Endodermal cell (in vitro differentiated cells): ENCODE measurements at regions not wholly inside any gene's neighbourhood (a gene's known extent, or its start where the extent isn't known, plus 50 kb on each side); places are given as distances from the start of the nearest gene placed in this dataset.

Source experiments
- DNase-seq: peaks from one replicate; pipeline ENCODE4 v3.0.0-alpha.2; 2017
- H3K27ac ChIP-seq: 2 replicates; pipeline ENCODE4 v1.5.1; 2013; ENCODE audit warnings: mild to moderate bottlenecking, low read depth, low read length, moderate library complexity
- H3K27me3 ChIP-seq: 2 replicates; pipeline ENCODE4 v1.6.1; 2013; ENCODE audit warnings: mild to moderate bottlenecking, low read length, moderate library complexity; ENCODE audit not compliant: insufficient read depth, control insufficient read depth, poor library complexity, severe bottlenecking
- H3K36me3 ChIP-seq: 2 replicates; pipeline ENCODE4 v1.7.0; 2013; ENCODE audit warnings: mild to moderate bottlenecking, low read length, moderate library complexity; ENCODE audit not compliant: control insufficient read depth, insufficient read depth
- H3K4me1 ChIP-seq: one replicate; pipeline ENCODE4 v1.7.0; 2013; ENCODE audit warnings: low read length; ENCODE audit not compliant: control insufficient read depth, insufficient read depth
- H3K4me3 ChIP-seq: 2 replicates; pipeline ENCODE4 v1.5.1; 2013; ENCODE audit warnings: mild to moderate bottlenecking, low read length, moderate library complexity
- H3K9ac ChIP-seq: 2 replicates; pipeline ENCODE4 v1.6.1; 2013; ENCODE audit warnings: mild to moderate bottlenecking, low read length, moderate library complexity; ENCODE audit not compliant: poor library complexity, severe bottlenecking; ENCODE audit errors: extremely low read depth
- H3K9me3 ChIP-seq: 2 replicates; pipeline ENCODE4 v1.6.1; 2013; ENCODE audit warnings: mild to moderate bottlenecking, low read length, moderate library complexity; ENCODE audit not compliant: control insufficient read depth
- H3K27ac Mint-ChIP-seq: 2 replicates; pipeline ENCODE4 v1.8.0; 2020; ENCODE audit warnings: mixed read lengths
- H3K27me3 Mint-ChIP-seq: 2 replicates; pipeline ENCODE4 v1.8.0; 2021; ENCODE audit warnings: mild to moderate bottlenecking, mixed read lengths; ENCODE audit not compliant: insufficient read depth
- H3K36me3 Mint-ChIP-seq: 2 replicates; pipeline ENCODE4 v1.8.0; 2020; ENCODE audit warnings: low read depth, mixed read lengths
- H3K4me1 Mint-ChIP-seq: 2 replicates; pipeline ENCODE4 v1.8.0; 2020; ENCODE audit warnings: mixed read lengths
- H3K4me3 Mint-ChIP-seq: 2 replicates; pipeline ENCODE4 v1.8.0; 2020; ENCODE audit warnings: mild to moderate bottlenecking, moderate library complexity, mixed read lengths
- H3K9me3 Mint-ChIP-seq: 2 replicates; pipeline ENCODE4 v1.8.0; 2020; ENCODE audit warnings: mild to moderate bottlenecking, mixed read lengths
- WGBS, 2 experiments: methylation state at CpG; one replicate each; pipeline versions ENCODE4 v1.1.5 to v1.1.7; 2013; ENCODE audit warnings: missing lambda C conversion rate in 2 of 2, mixed read lengths in 1 of 2; ENCODE audit not compliant: insufficient coverage in 1 of 2, insufficient read length in 1 of 2; 5-methylcytosine and 5-hydroxymethylcytosine counted together
- TF ChIP-seq, protein P1 (sequence below): fragments of 200-600 bp; sonication (generic); conservative IDR thresholded peaks from 2 replicates; pipeline ENCODE4 v1.5.0; 2021; ENCODE audit warnings: antibody characterized with exemption, mild to moderate bottlenecking

DNA sequence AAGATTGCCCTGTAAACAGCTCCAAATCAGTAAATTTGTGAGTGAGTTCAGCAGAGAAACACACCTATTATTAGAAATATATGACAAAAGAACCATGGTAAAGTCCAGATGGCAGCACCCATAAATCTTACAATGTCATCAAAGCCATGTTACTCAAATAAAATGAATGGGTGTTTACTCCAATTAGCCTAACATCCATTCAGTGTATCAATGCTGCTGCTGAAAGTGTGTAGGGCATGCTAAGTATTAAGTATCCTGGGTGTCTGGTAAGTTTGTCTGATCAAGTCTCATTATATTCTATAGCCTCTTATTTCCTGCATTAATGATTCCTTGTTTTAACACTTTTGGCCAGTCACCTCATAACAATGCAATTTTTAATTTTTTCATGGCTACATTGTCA, 185.5 kb upstream of the STEAP4 start:
- Histone ChIP-seq H3K27me3 (no peaks in the 10 kb centered on the region), H3K4me1 (peaks cover 7% of the 10 kb centered on the region), H3K9me3 (no peaks in the 10 kb centered on the region), H3K9ac (no peak overlapping the region), H3K36me3 (no peaks in the 10 kb centered on the region), H3K27ac (no peak overlapping the region), H3K4me3 (no peak overlapping the region)
- Mint-ChIP-seq H3K36me3 (no peaks in the 10 kb centered on the region), H3K4me1 (peaks cover 35% of the 10 kb centered on the region), H3K4me3 (no peak overlapping the region), H3K27ac (no peak overlapping the region), H3K9me3 (no peaks in the 10 kb centered on the region), H3K27me3 (no peaks in the 10 kb centered on the region)
- TF ChIP-seq, protein P1, sequence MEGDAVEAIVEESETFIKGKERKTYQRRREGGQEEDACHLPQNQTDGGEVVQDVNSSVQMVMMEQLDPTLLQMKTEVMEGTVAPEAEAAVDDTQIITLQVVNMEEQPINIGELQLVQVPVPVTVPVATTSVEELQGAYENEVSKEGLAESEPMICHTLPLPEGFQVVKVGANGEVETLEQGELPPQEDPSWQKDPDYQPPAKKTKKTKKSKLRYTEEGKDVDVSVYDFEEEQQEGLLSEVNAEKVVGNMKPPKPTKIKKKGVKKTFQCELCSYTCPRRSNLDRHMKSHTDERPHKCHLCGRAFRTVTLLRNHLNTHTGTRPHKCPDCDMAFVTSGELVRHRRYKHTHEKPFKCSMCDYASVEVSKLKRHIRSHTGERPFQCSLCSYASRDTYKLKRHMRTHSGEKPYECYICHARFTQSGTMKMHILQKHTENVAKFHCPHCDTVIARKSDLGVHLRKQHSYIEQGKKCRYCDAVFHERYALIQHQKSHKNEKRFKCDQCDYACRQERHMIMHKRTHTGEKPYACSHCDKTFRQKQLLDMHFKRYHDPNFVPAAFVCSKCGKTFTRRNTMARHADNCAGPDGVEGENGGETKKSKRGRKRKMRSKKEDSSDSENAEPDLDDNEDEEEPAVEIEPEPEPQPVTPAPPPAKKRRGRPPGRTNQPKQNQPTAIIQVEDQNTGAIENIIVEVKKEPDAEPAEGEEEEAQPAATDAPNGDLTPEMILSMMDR = no peak
- DNase-seq = no peak

DNA sequence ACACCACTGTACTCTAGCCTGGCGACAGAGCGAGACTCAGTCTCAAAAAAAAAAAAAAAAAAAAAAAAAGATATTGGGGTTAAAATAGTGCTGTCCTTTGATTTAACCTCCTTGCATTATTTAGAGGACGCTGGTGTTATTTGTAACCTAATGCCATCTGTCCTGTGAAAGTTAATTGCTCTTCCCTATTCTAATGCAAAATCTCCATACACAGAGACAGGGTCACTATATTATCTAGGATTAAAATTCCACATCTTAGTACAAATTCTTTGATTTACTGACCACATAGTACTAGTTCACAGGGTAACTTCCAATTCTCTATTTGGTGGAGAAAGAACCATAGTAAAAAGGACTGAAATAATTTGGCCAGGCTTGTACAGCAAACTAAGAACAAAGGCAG, 184.2 kb upstream of the STEAP4 start:
- Mint-ChIP-seq H3K9me3 (no peaks in the 10 kb centered on the region), H3K27ac (no peak overlapping the region), H3K4me1 (peaks cover 22% of the 10 kb centered on the region), H3K36me3 (no peaks in the 10 kb centered on the region), H3K27me3 (no peaks in the 10 kb centered on the region), H3K4me3 (no peak overlapping the region)
- Histone ChIP-seq H3K4me3 (no peak overlapping the region), H3K27me3 (no peaks in the 10 kb centered on the region), H3K36me3 (no peaks in the 10 kb centered on the region), H3K9me3 (no peaks in the 10 kb centered on the region), H3K9ac (no peak overlapping the region), H3K4me1 (peaks cover 7% of the 10 kb centered on the region), H3K27ac (no peak overlapping the region)
- TF ChIP-seq, protein P1 = no peak
- WGBS, 2 experiments = 60 to 67% methylated on average over 1 of the region's 3 CpGs
- no peak for DNase-seq

DNA sequence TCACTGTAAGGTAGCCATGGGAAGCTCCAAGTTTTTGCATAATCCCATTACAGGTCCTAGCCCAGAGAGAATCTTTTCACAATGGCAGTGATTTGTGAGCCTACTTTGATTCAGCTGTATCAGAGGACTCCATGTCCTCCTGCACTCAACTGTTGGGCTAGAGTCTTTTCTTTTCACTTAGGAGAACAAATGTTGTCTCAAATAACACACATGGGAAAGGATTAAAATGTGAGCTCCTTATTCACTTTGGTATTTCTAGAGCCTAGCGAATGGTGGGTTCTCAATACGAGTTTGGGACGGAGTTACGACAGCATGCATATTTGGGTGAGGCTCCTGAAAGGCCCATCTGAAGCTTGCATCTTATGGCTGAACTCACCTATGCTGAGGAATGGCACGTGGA, 183.5 kb upstream of the STEAP4 start:
- H3K36me3 Mint-ChIP-seq = no peaks in the 10 kb centered on the region
- no peak overlapping the region for H3K4me3 ChIP-seq
- H3K27me3 Mint-ChIP-seq = no peaks in the 10 kb centered on the region
- H3K27me3 ChIP-seq = no peaks in the 10 kb centered on the region
- no peaks in the 10 kb centered on the region for H3K9me3 Mint-ChIP-seq
- peaks cover 19% of the 10 kb centered on the region for H3K4me1 Mint-ChIP-seq
- no peak overlapping the region for H3K27ac Mint-ChIP-seq
- H3K9me3 ChIP-seq = no peaks in the 10 kb centered on the region
- no peak overlapping the region for H3K9ac ChIP-seq
- no peaks in the 10 kb centered on the region for H3K36me3 ChIP-seq
- H3K4me1 ChIP-seq = peaks cover 7% of the 10 kb centered on the region
- TF ChIP-seq, protein P1 = no peak
- H3K27ac ChIP-seq = no peak overlapping the region
- no peak for DNase-seq
- 92 to 94% methylated on average over 5 of the region's 5 CpGs for WGBS, 2 experiments
- H3K4me3 Mint-ChIP-seq = no peak overlapping the region
